ENCODE measurements at regions not wholly inside any gene's neighbourhood (a gene's known extent, or its start where the extent isn't known, plus 50 kb on each side); places are given as distances from the start of the nearest gene placed in this dataset.

- Mint-ChIP-seq H3K27me3 (ENCODE audit: insufficient read depth) (peaks cover 47% of the 10 kb centered on the region), H3K9me3 (no peaks in the 10 kb centered on the region), H3K27ac (no peak overlapping the region), H3K4me3 (no peak overlapping the region), H3K4me1 (ENCODE audit: low read depth) (no peaks in the 10 kb centered on the region), H3K36me3 (ENCODE audit: low read depth) (no peaks in the 10 kb centered on the region)
- no peak for TF ChIP-seq CTCF (IDR thresholded peaks at IDR 0.05)
- DNase-seq: no peak
These were observed 91.5 kb downstream of the PCDH1 start for GRCh38 chr5:141786700-141787099.

DNA sequence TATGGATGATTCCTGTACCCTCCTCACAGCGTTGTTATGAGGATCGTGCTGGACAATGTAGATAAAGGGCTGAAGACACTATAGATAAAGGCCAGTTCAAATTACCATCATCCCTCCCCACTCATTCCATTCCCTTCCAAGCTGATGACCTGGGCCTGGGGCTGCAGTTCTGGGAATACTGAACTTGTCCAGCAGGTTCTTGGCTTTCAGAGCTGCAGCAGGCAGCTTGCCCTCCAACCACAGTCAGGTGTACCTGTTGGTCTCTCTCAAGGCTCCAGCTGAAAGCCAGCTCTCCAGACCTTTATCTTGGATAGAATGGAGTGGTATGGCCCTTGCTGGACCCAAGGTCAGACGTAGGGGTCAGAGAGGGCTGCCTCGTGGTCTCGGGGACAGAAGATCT, 92.5 kb downstream of the PCDH1 start:
- Mint-ChIP-seq H3K9me3 (no peaks in the 10 kb centered on the region), H3K27me3 (ENCODE audit: insufficient read depth) (peaks cover 54% of the 10 kb centered on the region), H3K27ac (no peak overlapping the region), H3K4me3 (no peak overlapping the region), H3K36me3 (ENCODE audit: low read depth) (no peaks in the 10 kb centered on the region), H3K4me1 (ENCODE audit: low read depth) (no peaks in the 10 kb centered on the region)
- TF ChIP-seq CTCF (IDR thresholded peaks at IDR 0.05): no peak
- no peak for DNase-seq

GRCh38 chr5:141785135-141785534, 93.1 kb downstream of the PCDH1 start:
- H3K27me3 Mint-ChIP-seq (ENCODE audit: insufficient read depth): peaks cover 52% of the 10 kb centered on the region
- TF ChIP-seq CTCF (IDR thresholded peaks at IDR 0.05): no peak
- DNase-seq: no peak
- H3K4me1 Mint-ChIP-seq (ENCODE audit: low read depth): no peaks in the 10 kb centered on the region
- no peak overlapping the region for H3K27ac Mint-ChIP-seq
- H3K9me3 Mint-ChIP-seq: no peaks in the 10 kb centered on the region
- no peaks in the 10 kb centered on the region for H3K36me3 Mint-ChIP-seq (ENCODE audit: low read depth)
- H3K4me3 Mint-ChIP-seq: no peak overlapping the region

DNA sequence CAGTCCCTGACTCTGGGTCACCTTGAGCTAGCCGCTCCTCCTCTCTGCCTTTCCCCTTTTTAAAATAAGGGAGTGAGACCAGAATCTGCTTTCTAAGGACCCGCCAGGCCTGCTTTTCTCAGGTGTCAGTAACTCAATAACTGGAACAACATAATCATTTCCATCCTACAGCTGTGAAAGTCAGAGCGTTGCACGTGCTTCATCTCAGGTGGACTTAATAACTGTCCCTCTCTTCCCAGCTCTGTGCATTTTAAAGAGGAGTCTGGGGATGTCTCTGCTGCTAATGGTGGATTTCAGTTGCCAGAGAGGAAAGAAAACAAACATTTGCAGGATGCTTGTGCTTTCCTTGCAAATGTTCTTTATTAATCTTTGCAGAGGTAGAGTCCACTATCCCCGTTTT, 93.7 kb downstream of the PCDH1 start:
- Mint-ChIP-seq H3K27ac (no peak overlapping the region), H3K9me3 (no peaks in the 10 kb centered on the region), H3K27me3 (ENCODE audit: insufficient read depth) (peaks cover 51% of the 10 kb centered on the region), H3K4me1 (ENCODE audit: low read depth) (no peaks in the 10 kb centered on the region), H3K4me3 (no peak overlapping the region), H3K36me3 (ENCODE audit: low read depth) (no peaks in the 10 kb centered on the region)
- DNase-seq: no peak
- TF ChIP-seq CTCF (IDR thresholded peaks at IDR 0.05): no peak

- peaks cover 55% of the 10 kb centered on the region for H3K27me3 Mint-ChIP-seq (ENCODE audit: insufficient read depth)
- H3K36me3 Mint-ChIP-seq (ENCODE audit: low read depth): no peaks in the 10 kb centered on the region
- H3K4me3 Mint-ChIP-seq: no peak overlapping the region
- TF ChIP-seq CTCF (IDR thresholded peaks at IDR 0.05): no peak
- H3K27ac Mint-ChIP-seq: no peak overlapping the region
- no peaks in the 10 kb centered on the region for H3K4me1 Mint-ChIP-seq (ENCODE audit: low read depth)
- no peak for DNase-seq
- H3K9me3 Mint-ChIP-seq: no peaks in the 10 kb centered on the region
These were observed 94.3 kb downstream of the PCDH1 start for GRCh38 chr5:141783947-141784296.

Data from HFFc6 (cell line).